Spleen (tissue), 11 donors: ENCODE measurements at regions not wholly inside any gene's neighbourhood (a gene's known extent, or its start where the extent isn't known, plus 50 kb on each side); places are given as distances from the start of the nearest gene placed in this dataset.

Experiments used
- DNase-seq: peaks from one replicate; pipeline ENCODE4 v3.0.0-alpha.2; 2020
- H3K27ac ChIP-seq, 8 donors: fragments of 200-600 bp; sonication (generic) in 7 of 8; 1 replicate in 4 of 8; 2 replicates in 4 of 8; pipeline versions ENCODE4 v1.5.0 to v1.8.0; 2016 to 2021; ENCODE audit warnings: inconsistent platforms in 4 of 8, mild to moderate bottlenecking in 4 of 8, moderate library complexity in 1 of 8
- H3K27me3 ChIP-seq, 7 donors: fragments of 200-600 bp; sonication (generic) in 6 of 7; replicated peaks in 1 of 7; 1 replicate in 4 of 7; 2 replicates in 3 of 7; pipeline versions ENCODE4 v1.5.0 to v1.8.0; 2016 to 2021; ENCODE audit warnings: inconsistent platforms in 3 of 7, mild to moderate bottlenecking in 1 of 7
- H3K36me3 ChIP-seq, 6 donors: fragments of 200-600 bp; sonication (generic) in 5 of 6; 1 replicate in 4 of 6; 2 replicates in 2 of 6; pipeline versions ENCODE4 v1.5.0 to v1.8.0; 2016 to 2021; ENCODE audit warnings: inconsistent platforms in 2 of 6
- H3K4me1 ChIP-seq, 6 donors: fragments of 200-600 bp; sonication (generic) in 5 of 6; 1 replicate in 3 of 6; 2 replicates in 3 of 6; pipeline versions ENCODE4 v1.5.0 to v1.8.0; 2016 to 2021; ENCODE audit warnings: inconsistent platforms in 3 of 6
- H3K4me3 ChIP-seq, 8 donors: fragments of 200-600 bp; sonication (generic) in 7 of 8; 1 replicate in 4 of 8; 2 replicates in 4 of 8; pipeline versions ENCODE4 v1.5.0 to v1.8.0; 2016 to 2021; ENCODE audit warnings: inconsistent platforms in 4 of 8, mild to moderate bottlenecking in 4 of 8, moderate library complexity in 2 of 8
- H3K9me3 ChIP-seq, 8 donors: fragments of 200-600 bp; sonication (generic) in 7 of 8; 1 replicate in 4 of 8; 2 replicates in 4 of 8; pipeline versions ENCODE4 v1.5.0 to v1.8.0; 2016 to 2021; ENCODE audit warnings: inconsistent platforms in 4 of 8
- CTCF ChIP-seq, 11 experiments: fragments of 200-600 bp in 7 of 11; fragments of 450-650 bp in 4 of 11; sonication (generic) in 4 of 11; IDR thresholded peaks in 8 of 11; conservative IDR thresholded peaks in 3 of 11; 1 replicate in 7 of 11; 2 replicates in 4 of 11; pipeline versions ENCODE4 v1.4.0 to v1.8.0; 2016 to 2021; ENCODE audit warnings: antibody characterized with exemption in 11 of 11, inconsistent platforms in 4 of 11, mild to moderate bottlenecking in 1 of 11
- POLR2A ChIP-seq, 3 donors: fragments of 450-650 bp; IDR thresholded peaks; one replicate each; pipeline ENCODE4 v1.5.1; 2017; ENCODE audit warnings: antibody characterized with exemption in 3 of 3, mild to moderate bottlenecking in 1 of 3
- POLR2AphosphoS5 ChIP-seq, 3 donors: sonication (generic); formaldehyde crosslinking; IDR thresholded peaks; one replicate each; pipeline ENCODE4 v1.5.1; 2017; ENCODE audit warnings: antibody characterized with exemption in 3 of 3
- WGBS, 5 donors: extraction: QIAGEN DNeasy Blood & Tissue Kit in 3 of 5; methylation state at CpG; one replicate each; pipeline versions ENCODE4 v1.1.5 to v1.1.7; 2013 to 2018; 5-methylcytosine and 5-hydroxymethylcytosine counted together
- intact Hi-C: fragments of 100-400 bp; cut with DNase I; formaldehyde crosslinking; loops from one replicate; pipeline ENCODE4 v1.15.0; 2023; ENCODE audit warnings: low total_unique reads
- donor health status: healthy with polysubstance abuse.
- donor health status: DM: no; HTN: no; CAD: no; lungs with moderate emphysema.
- donor health status: DM: no; HTN: no; CAD: no.
- donor health status: Bipolar disorder and iron deficiency.
- donor health status: healthy.
- donor health status: DM: no; HTN: no; CAD: no.
- donor health status: DM: yes; HTN: yes; CAD: no.

GRCh38 chr12:20044351-20044750 is 324.0 kb upstream of the PDE3A start:
- Histone ChIP-seq H3K27me3 (no peaks in the 10 kb centered on the region), H3K27ac (no peak overlapping the region), H3K9me3 (no peaks in the 10 kb centered on the region), H3K4me1 (no peaks in the 10 kb centered on the region), H3K4me3 (no peak overlapping the region), H3K36me3 (no peaks in the 10 kb centered on the region)
- intact Hi-C loops = no loop called here
- TF ChIP-seq POLR2A (IDR thresholded peaks at IDR 0.05) (no peak), CTCF (IDR thresholded peaks at IDR 0.05 in 8 of 11, conservative IDR thresholded peaks at IDR 0.05 in 3 of 11) (no peak), POLR2AphosphoS5 (IDR thresholded peaks at IDR 0.05) (no peak)
- DNase-seq = no peak
- 90 to 100% (median 95%) methylated on average over 1 of the region's 1 CpG for WGBS, 5 donors

GRCh38 chr12:20044846-20045245 is 323.5 kb upstream of the PDE3A start:
- Histone ChIP-seq H3K27me3 (no peaks in the 10 kb centered on the region), H3K9me3 (no peaks in the 10 kb centered on the region), H3K4me1 (no peaks in the 10 kb centered on the region), H3K27ac (no peak overlapping the region), H3K4me3 (no peak overlapping the region), H3K36me3 (no peaks in the 10 kb centered on the region)
- no peak for TF ChIP-seq CTCF (IDR thresholded peaks at IDR 0.05 in 8 of 11, conservative IDR thresholded peaks at IDR 0.05 in 3 of 11)
- no peak for TF ChIP-seq POLR2AphosphoS5 (IDR thresholded peaks at IDR 0.05)
- TF ChIP-seq POLR2A (IDR thresholded peaks at IDR 0.05) = no peak
- intact Hi-C loops = no loop called here
- 62 to 86% (median 75%) methylated on average over 3 of the region's 3 CpGs for WGBS, 5 donors
- DNase-seq = no peak

- Histone ChIP-seq H3K27me3 (no peaks in the 10 kb centered on the region), H3K9me3 (no peaks in the 10 kb centered on the region), H3K27ac (no peak overlapping the region), H3K36me3 (no peaks in the 10 kb centered on the region), H3K4me3 (no peak overlapping the region), H3K4me1 (no peaks in the 10 kb centered on the region)
- TF ChIP-seq POLR2AphosphoS5 (IDR thresholded peaks at IDR 0.05) = no peak
- no peak for TF ChIP-seq CTCF (IDR thresholded peaks at IDR 0.05 in 8 of 11, conservative IDR thresholded peaks at IDR 0.05 in 3 of 11)
- no peak for TF ChIP-seq POLR2A (IDR thresholded peaks at IDR 0.05)
- DNase-seq = no peak
- WGBS, 5 donors = 88 to 91% (median 89%) methylated on average over 3 of the region's 3 CpGs
- intact Hi-C loops = no loop called here
Observed at GRCh38 chr12:20047901-20048300, 320.4 kb upstream of the PDE3A start.

GRCh38 chr12:20050221-20050620 is 318.1 kb upstream of the PDE3A start:
- Histone ChIP-seq H3K27ac (no peak overlapping the region), H3K4me3 (no peak overlapping the region), H3K36me3 (no peaks in the 10 kb centered on the region), H3K4me1 (no peaks in the 10 kb centered on the region), H3K27me3 (no peaks in the 10 kb centered on the region), H3K9me3 (no peaks in the 10 kb centered on the region)
- intact Hi-C loops = no loop called here
- TF ChIP-seq POLR2A (IDR thresholded peaks at IDR 0.05) (no peak), POLR2AphosphoS5 (IDR thresholded peaks at IDR 0.05) (no peak), CTCF (IDR thresholded peaks at IDR 0.05 in 8 of 11, conservative IDR thresholded peaks at IDR 0.05 in 3 of 11) (no peak)
- no peak for DNase-seq
- WGBS, 5 donors = 62 to 83% (median 68%) methylated on average over 3 of the region's 3 CpGs
